AG09319 (cell line): ENCODE measurements at regions not wholly inside any gene's neighbourhood (a gene's known extent, or its start where the extent isn't known, plus 50 kb on each side); places are given as distances from the start of the nearest gene placed in this dataset.

Experiments used
- DNase-seq: peaks from one replicate; pipeline ENCODE4 v3.0.0-alpha.2; 2010; ENCODE audit warnings: low read depth; ENCODE audit errors: extremely low read depth
- TF ChIP-seq, protein P1 (sequence below): IDR thresholded peaks from 2 replicates; pipeline ENCODE4 v1.5.1; 2011; ENCODE audit warnings: low read depth, mild to moderate bottlenecking, inconsistent platforms, low read length, moderate library complexity

DNA sequence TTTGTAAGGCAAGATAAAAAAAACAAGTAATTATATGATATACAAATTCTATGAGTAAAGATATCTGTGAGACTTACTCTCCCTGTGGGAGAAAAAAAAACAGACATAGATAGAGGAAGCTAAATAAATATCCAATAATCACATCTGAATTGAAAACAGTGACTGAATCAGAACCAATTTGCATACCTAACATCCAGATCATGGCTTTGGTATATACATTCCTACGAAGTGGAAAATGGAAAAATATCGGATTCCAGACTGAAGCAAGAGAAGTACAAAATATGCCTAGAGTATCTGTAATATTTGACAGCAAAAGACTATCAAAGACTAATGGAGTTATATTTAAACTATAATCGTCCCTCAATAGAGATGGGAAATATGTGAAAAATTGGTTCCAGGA lies 1108.1 kb upstream of the CHAC2 start:
- DNase-seq: no peak
- TF ChIP-seq, protein P1, sequence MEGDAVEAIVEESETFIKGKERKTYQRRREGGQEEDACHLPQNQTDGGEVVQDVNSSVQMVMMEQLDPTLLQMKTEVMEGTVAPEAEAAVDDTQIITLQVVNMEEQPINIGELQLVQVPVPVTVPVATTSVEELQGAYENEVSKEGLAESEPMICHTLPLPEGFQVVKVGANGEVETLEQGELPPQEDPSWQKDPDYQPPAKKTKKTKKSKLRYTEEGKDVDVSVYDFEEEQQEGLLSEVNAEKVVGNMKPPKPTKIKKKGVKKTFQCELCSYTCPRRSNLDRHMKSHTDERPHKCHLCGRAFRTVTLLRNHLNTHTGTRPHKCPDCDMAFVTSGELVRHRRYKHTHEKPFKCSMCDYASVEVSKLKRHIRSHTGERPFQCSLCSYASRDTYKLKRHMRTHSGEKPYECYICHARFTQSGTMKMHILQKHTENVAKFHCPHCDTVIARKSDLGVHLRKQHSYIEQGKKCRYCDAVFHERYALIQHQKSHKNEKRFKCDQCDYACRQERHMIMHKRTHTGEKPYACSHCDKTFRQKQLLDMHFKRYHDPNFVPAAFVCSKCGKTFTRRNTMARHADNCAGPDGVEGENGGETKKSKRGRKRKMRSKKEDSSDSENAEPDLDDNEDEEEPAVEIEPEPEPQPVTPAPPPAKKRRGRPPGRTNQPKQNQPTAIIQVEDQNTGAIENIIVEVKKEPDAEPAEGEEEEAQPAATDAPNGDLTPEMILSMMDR: no peak

DNA sequence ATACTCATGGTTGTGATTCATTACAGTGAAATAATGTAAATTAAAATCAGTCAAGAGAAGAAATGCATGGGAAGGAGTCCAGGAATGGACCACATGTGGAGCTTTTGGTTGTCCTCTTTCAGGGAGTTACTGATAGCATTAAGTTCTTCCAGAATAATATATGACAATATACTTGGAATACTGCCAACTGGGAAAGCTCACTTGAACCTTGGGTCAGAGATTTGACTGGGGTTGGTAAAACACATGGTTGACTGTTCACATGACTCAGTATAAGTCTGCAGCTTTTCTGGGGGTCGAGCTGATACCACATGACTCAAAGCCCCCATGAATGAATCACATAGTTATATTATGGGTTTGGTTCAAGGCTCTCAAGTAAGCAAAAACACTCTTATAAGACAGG lies 1109.0 kb upstream of the CHAC2 start:
- TF ChIP-seq, protein P1: no peak
- no peak for DNase-seq

DNA sequence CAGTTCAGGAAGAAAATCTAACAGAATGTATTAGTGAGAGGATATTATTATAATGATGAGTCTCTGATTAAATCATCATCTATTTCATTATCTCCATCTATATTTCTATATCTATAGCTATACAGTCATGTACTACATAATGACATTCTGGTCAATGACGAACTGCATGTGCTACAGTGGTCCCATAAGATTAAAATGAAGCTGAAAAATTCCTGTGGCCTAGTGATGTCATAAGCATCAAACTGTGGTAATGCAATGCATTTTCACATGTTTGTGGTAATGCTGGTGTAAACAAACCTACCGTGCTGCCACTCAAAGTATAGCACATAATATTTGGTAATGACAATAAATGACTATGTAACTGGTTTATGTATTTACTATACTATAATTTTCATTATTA lies 1127.9 kb upstream of the CHAC2 start:
- DNase-seq: no peak

DNA sequence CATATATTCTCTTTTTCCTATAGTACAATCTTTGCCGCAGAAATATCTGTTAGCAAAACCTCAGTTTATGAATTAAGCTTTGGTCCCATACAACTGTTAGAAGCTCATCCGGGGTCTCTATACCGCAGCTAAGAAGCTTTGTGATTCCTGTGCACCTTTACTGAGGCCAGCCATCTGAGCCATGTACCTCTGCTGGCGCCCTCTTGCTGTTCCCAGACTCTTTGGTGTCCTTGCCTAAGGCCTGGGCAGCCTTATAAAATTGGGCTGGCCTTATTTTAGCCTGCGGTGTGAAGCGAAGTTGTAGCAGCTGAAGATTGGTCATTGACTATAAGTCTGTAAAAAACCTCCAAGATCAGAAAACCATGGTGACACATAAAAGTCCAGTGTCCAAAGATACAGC lies 1135.1 kb upstream of the CHAC2 start:
- TF ChIP-seq, protein P1: no peak
- DNase-seq: no peak

More for the DNA sequence above, 1127.9 kb upstream of the CHAC2 start:
- TF ChIP-seq, protein P1: no peak

GRCh38 chr2:52629944-52630343 lies 1137.7 kb upstream of the CHAC2 start:
- no peak for DNase-seq
- TF ChIP-seq, protein P1: no peak

DNA sequence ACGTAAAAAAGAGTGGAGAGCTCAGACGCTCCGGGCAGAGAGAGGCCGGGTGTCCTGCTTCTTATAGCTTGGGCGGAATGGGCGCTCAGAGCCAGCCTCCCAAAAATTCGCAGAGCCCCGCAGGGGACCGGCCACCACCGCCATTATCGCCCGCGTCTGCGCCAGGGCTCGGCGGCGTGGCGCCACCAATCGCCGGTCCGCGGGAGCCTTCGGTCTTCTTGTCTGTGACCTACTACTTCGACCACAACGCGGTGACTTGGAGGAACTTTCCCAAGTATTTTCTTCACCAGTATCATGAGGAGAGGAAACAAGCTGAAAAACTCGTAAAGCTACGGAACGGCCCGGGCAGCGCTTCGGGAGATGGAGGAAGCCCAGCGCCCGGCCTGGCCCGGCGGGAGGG lies 1138.1 kb upstream of the CHAC2 start:
- TF ChIP-seq, protein P1: no peak
- DNase-seq: no peak

DNA sequence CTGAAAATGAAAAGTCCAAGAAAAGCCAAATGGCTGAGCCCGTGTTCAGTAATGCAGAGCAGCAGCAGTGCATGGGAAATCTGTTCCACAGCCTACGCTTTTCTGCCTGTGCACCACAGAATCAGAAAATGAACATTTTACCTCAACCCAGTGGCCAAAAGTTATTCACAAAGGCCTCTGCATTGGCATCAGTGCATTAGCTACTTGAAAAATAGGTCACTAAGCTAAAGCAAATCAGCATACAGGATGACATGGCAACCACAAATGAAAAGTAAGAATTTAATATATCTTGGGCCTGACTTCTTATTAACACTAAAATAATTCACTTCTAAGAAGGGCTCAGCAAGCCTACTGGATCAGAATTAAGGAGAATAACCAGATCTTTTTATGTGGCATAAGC lies 1145.3 kb upstream of the CHAC2 start:
- TF ChIP-seq, protein P1: no peak
- DNase-seq: no peak
